Stimulated activated CD4-positive, alpha-beta T cell treated with anti-CD3 and anti-CD28 coated beads, Interleukin-4, amount 100 ng/mL, for 48 hours (primary cell): ENCODE measurements at regions not wholly inside any gene's neighbourhood (a gene's known extent, or its start where the extent isn't known, plus 50 kb on each side); places are given as distances from the start of the nearest gene placed in this dataset.
"Not testable (repeated sequence)": the region's sequence is repeated elsewhere in the genome, so short reads cannot be mapped to it uniquely, and the experiment has no call there.

Experiments
- DNase-seq, 2 donors: peaks; one replicate each; pipeline ENCODE4 v3.0.0-alpha.2; 2020; ENCODE audit warnings: low read depth in 2 of 2

- DNase-seq: no peak
Observed at GRCh38 chr3:181920409-181920808, 208.7 kb downstream of the SOX2 start.

- no peak for DNase-seq
Observed at GRCh38 chr3:181921220-181921619, 209.5 kb downstream of the SOX2 start.

GRCh38 chr3:181925841-181926240 lies 214.1 kb downstream of the SOX2 start:
- not testable (repeated sequence) for DNase-seq

DNA sequence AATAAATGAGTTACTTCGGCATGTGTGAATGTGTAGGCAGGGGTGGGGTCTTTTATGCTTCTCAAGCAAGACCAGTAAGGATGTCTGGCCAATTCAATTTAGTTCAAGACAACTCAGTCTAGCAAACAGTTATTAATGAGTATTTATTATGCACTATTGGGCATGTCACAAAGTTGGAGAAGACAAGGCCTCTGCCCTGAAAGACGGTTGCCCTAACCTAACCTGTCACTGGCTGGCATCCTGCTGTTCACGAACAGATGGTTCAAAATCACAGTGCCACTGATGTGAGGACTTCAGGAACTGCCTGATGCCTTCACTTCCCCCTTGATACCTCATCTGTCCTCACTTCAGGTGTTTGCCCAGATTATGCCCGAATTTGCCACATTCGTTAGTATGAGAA lies 217.8 kb downstream of the SOX2 start:
- no peak for DNase-seq

DNA sequence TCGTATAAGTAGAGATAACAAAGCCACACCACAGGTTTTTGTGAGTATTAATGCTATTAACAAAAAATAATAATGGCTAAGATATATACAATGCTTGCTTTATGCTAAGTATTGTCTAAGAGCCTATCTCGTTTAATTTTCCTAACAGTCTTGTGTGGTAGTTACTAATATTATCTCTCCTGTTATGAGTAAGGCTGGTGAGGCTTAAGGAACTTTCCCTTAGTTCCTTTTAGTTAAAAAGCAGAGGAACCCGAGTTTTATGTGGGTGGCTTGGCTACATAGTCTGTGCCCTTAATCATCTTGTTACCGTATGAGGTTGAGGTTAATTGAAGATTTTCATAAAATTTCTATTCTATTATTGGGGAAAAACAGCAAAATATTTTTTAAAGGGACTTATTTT lies 218.4 kb downstream of the SOX2 start:
- DNase-seq: no peak

DNA sequence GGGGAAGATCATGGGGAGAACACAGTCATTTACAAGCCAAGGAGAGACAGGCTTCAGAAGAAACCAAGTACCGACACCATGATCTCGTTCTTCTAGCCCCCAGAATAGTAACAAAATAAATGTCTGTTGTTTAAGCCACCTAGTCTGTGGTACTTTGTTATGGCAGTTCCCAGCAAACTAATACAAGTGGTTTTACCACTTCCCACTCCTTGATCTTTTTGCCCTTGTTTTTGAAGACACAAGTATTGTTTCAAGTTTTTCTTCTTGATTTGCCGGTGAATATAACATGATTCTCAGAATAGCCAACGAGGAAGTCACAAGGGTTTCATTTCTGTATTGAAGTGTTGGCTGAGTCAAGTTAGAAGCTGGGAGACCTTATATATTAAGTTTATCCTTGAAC lies 220.3 kb downstream of the SOX2 start:
- DNase-seq: no peak

DNA sequence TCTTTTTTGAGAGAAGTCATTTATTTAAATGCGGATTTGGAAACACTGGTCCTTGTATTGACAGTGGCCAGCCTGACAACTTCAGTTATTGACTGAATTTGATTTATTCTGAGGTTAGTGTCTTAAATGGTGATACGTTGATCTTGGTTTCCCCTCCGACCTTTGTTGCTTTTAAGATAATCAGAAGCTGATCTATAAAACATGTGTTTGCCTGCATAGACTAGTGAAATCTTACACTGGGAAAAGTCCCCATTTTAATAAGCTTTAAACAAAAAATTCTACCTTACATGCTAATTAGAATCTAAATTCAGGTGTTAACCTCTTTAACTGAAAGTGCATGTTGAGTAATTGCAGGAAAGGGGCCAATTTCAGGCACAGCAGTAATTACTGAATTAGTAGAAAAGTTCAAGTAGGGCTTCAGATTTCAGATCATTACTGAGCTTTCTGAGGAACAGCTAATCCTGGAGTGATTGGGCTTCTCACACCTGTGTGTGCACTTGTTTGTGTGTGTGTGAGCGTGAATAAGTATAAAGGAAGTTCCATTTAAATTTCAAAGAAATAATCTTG lies 221.4 kb downstream of the SOX2 start:
- no peak for DNase-seq

DNA sequence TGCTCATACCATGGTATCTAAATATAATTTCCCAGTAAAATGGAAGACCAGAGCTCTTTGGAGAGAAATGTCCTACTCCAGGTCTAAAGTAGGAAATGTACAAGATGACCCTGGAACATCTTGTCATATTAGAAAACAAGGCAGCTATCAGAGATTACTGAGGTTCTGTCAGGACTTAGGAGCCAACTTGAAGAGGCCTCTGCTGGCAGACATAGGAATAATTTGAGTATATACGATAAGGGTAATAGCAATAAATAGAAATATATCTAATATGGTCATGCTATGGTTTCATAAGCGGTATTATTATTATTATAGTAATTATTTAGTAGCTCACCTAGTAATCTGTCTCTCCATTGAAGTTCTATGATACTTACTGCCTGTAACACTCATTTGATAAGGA lies 224.2 kb downstream of the SOX2 start:
- DNase-seq: no peak

DNA sequence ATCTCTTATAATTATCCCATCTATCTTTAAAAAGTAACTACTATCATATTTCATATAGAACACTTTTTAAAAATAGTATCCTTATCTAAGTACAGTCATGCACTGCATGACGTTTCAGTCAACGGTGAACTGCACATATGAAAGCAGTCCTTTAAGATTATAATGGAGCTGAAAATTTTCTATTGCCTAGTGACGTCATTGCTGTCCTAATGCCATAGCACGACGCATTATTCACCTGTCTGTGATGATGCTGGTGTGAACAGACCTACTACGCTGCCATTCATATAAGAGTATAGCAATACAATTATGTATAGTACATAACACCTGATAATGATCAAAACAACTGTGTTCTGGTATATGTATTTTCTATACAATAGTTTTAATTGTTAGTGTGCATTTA lies 225.0 kb downstream of the SOX2 start:
- no peak for DNase-seq

- DNase-seq: not testable (repeated sequence)
Observed at GRCh38 chr3:181938580-181938979, 226.9 kb downstream of the SOX2 start.

GRCh38 chr3:181940703-181941102 lies 229.0 kb downstream of the SOX2 start:
- DNase-seq: no peak

GRCh38 chr3:181941250-181941649 lies 229.5 kb downstream of the SOX2 start:
- no peak for DNase-seq

DNA sequence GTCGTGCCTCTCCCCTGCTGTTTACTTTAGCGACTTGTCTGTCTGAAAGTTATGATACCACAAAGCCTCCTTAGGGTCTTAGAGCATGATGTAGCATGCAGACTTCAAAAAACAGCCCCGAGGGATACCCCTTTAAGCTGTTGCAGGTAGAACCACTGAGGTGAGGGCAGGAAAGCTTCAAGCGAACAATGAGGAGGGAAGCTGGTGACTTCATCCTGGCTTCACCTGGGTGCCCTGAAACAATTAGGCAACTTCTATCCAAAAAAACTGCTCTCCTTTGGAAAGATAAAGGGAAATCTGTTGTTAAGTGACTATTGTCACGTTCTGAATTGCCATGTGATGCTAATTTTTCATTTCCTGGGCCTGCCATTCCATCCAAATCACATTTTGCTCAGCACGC lies 231.6 kb downstream of the SOX2 start:
- DNase-seq: no peak

- DNase-seq: no peak
Observed at GRCh38 chr3:181947606-181948005, 235.9 kb downstream of the SOX2 start.

DNA sequence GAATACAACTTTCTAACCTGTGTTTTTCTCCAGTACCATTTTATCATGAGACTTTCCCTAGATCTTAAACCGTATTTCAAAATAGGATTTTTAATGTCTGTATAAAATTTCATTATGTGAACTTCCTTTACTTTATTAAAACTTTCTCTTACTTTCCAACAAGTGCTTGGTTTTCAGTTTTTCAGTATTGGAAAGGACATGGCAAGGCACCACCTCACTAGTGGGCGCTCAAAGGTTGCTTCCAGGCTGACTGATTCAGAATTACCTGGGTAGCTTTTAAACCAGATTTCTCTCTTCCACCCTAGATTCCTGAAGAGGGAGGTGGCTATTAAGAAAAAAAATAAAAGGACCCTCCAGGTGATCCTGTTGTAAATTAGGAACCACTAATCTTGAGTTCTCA lies 236.6 kb downstream of the SOX2 start:
- DNase-seq: no peak

GRCh38 chr3:181952221-181952620 lies 240.5 kb downstream of the SOX2 start:
- no peak for DNase-seq

DNA sequence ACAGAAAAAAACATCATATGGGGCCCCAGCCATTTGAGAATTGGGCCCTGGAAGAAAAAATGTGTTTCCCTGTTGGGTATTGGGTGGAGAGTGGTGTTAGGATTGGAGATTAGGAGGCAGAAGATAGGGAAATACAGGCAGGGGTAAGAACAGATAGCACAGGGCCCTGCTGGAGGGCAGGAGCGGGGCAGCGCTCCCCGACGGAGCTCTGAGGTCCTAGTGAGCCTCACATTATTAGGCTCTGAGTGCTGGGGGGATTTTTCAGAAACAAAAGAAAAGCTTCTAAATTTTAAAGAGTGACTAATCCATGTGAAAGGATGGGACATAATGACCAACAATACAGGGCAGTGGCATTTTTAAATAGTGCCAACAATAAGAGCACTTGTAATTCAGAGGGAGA lies 241.2 kb downstream of the SOX2 start:
- DNase-seq: no peak

GRCh38 chr3:181955566-181955965 lies 243.8 kb downstream of the SOX2 start:
- DNase-seq: no peak

GRCh38 chr3:181956122-181956521 lies 244.4 kb downstream of the SOX2 start:
- DNase-seq: no peak

DNA sequence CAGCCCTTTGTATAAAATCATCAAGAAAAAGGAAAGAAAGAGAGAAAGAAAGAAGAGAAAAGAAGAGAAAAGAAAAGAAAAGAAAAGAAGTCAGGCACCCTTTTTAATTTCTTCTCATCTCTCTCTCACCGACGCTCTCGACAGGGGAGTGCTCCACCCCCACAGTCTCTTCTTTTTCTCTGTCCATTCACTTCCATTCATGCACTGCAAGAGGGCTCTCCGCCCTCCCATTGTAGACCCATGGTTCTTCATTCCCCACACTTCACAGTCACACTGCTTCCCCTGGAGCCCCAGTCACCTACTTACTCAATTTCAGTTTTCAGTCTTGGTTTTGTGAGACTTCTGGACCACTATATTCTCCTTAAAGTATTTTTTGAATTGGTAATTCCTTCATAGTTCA lies 254.7 kb downstream of the SOX2 start:
- no peak for DNase-seq

DNA sequence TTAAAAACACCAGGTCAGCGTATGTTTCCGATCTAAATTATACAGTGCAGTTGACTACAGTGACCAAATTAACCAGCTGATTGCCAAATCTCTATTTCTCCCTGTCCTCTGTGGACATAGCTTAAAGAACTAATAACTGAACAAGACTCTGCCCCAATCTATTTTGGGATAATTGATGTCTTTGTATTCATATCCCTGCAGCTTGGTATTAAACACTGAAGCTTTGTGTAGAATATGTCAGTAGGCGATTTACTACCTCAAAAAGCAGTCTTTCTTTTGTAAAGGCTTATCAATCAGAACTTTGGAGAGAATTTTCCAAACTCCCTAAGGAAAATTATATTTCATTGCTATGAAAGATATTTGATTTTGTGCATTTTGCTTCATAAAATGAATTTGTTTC lies 258.2 kb downstream of the SOX2 start:
- DNase-seq: no peak

DNA sequence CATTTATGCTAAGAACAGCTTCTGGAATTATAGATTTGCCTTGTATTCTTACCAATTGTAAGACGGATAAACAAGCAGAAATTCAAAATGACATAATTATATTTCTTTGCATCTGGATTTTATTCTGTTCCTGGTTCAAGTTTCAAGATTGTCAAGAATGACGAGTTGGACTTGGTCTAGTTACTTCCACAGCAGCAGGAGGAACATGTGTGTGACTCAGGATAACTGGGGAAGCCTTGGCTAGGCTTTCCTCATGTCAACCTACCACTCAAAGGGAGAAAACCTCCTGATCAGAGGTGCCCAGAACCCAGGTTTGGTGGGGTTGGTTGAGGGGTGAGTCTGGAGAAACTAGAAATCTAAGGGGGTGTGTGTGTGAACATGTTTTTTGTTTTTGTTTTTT lies 259.7 kb downstream of the SOX2 start:
- no peak for DNase-seq

DNA sequence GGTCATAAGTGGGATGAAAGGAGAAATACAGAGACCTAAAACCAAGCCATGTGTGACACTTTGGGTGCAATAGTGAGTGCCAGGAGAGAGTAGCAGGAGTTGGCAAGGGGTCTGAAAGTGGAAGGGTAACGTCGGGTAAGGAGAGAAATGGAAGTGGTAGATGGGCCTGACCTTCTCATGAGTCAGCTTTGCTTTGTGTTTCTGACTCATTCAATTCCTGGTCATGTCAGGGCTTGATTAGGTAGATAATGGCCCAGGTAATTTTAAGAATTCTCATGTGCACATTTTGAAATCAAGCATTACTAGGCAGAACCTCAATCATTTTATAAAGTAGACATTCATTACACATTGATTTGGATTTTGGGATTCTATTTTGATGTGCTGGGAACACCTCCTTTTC lies 262.5 kb downstream of the SOX2 start:
- DNase-seq: no peak

DNA sequence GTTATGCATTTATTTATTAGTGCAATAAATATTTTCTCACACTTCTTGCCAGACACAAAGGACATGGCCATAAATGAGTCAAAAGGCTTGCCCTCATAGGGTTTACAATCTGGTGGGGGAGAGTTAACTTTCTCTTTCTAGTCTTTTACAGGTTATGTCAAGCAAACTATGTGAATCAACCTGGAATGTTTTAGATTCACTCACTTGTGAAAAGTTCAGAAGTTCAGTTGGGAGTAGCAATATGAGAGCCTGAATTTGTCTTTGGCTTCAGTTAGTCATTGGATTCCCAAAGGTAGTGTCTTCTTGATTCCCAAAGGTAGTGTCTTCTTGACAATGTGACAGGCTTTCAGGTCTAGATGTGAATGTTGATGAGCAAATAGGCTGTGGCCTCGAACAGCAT lies 264.8 kb downstream of the SOX2 start:
- DNase-seq: no peak

- no peak for DNase-seq
Observed at GRCh38 chr3:181985386-181985785, 273.7 kb downstream of the SOX2 start.
